Right forelimb (tissue), 1 donor: ENCODE measurements at regions not wholly inside any gene's neighbourhood (a gene's known extent, or its start where the extent isn't known, plus 50 kb on each side); places are given as distances from the start of the nearest gene placed in this dataset.

Experiments
- DNase-seq: peaks from one replicate; pipeline ENCODE4 v3.0.0-alpha.2; 2018

DNA sequence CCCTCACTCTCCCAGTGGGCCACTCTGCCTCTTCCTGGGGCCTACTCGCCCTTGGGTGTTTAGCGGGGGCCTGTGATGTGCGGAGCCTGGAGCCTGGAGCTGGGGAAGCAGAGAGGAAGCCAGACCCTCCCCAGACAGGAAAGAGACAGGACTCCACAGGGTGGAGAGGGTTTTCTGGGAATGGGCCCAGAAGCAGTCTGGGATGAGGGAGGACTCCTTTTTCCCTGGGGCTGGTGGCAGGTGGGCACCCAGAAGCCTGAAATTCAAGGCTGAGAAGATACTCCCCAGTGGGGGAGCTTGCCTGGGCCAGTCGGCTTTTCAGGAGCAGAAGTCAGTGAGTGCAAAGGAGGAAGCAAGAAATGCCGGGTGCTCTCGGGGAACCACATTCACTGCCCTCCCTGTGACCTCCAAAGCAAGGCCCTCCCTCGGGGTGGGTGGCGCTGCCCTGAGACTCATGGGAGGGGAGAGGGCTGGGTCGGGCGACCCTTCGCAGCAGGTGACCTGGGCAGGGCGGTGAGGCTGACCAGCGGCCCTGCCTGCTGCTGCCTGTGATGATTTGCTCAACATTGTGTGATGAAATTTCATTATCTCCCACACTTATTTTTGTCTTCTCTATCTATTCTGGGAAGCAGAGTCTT is 1377.4 kb downstream of the BRD1 start:
- DNase-seq, result no peak

DNA sequence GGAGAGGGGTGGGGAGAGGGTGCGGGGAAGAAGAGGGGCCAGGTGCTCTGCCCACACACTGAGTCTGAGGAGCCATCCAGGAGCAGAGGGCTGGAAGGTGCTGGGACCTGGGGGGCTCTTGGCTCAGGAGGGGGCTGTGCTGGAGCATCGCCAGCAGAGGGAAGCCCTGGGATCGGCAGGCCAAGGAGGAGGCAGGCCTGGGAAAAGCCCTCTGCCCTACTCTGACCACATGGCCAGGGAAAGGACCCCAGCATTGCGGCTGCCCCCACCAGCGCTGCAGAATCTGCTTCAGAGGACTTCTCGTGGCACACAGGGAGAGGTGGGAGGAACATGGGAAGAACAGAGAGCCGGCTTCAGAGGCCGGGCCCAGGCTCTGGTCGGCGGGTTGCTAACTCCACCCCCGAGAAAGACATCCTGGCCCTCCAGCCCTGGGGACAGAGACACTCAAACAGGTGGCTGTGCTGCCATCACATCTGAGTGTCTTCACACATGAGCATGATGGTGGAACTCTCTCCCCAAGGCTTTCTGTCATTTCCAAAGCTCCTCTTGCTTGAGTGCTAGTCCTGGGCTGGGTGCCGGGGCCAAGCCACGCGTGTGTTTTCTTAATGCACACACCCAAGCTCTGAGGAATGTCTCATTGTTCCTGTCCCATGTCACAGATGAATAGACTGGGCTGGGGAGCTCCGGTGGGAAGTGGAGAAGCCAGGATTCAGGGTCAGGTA is 1378.0 kb downstream of the BRD1 start:
- no peak for DNase-seq

DNA sequence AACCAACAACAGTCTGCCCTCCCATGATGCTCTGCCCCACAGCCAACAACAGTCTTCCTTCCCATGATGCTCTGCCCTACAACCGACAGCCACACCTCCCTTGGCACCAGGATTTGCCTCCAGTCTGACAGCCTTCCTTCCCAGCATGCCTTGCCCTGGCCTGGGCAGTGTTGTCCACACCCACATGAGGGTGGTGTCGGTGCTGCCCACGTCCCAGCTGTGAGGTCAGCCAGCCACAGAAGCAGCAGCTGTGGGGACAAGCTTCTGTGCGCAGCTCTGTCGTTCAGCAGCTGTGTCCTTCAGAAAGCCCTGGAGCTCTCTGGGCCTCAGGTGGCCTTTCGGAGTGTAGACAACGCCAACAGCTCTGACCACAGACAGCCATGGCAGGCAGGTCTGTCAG is 1378.9 kb downstream of the BRD1 start:
- DNase-seq, result no peak

DNA sequence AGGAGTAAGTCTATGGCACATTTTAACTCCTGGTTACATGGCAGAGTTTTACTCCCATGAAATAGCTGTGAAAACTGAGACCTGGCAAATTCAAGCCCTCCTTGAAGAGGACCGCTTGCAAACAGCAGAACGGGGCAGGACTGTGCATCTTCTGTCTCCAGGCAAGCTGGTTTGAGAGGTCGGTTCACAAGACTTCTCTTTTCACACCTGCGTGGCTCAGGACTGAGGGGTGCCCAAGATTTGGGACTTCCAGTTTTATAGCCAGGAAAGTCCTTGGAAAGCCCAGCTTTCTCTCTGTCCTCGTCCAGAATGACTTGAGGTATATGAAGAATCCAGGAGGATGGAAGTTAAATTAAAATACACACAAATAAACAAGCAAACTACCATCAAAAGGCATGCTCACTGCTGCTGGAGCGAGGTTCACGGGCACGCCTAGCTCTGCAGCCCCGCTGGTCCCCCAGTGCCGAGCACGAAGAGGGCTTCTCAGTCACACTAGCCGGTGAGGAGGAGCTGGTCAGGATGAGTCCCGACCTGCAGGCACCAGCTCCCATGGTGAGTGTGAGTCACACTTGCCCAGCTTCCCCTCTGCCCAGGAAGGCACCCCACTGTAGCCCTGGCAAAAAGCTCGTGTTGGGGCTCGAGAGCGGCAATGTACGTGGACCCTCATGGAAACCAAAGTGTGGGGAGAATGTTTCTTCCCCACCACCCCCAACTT is 1382.4 kb downstream of the BRD1 start:
- DNase-seq, result no peak

DNA sequence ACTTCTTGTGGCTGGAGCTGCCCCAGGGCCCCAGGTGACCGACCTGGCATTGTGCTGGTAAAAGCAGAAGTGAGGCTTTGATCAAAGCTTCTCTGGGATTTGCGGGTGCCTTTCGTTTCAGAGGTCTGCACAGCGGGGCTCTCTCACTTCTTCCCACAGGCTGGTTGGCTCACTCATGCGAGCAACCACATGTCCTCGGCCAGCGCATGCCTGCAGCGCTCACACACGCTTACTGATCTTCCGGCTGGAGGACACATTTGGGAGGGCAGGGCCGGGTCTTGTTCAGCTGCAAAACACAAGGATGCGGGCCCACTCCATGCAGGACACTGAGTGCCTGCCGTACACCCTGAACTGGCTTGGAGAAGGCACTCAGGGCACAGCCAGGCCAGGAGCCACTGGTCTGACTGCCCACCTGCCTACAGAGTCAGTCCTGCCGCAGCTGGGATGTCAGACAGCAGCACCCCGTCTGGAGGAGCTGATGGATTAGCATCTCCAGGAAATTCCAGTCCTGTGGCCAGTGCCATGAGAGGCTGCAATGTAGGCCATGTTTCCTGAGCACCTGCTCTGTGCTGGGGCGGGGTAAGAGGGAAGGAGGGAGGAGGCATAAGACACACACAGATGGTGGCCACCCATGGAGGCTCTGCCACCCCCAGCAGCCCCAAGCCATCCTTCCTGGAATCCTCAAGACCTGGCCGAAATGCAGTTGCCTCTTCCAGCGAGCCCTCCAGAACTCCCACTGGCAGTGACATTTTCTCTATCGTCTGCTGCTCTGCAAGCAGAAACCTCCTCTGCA is 1383.2 kb downstream of the BRD1 start:
- no peak for DNase-seq

DNA sequence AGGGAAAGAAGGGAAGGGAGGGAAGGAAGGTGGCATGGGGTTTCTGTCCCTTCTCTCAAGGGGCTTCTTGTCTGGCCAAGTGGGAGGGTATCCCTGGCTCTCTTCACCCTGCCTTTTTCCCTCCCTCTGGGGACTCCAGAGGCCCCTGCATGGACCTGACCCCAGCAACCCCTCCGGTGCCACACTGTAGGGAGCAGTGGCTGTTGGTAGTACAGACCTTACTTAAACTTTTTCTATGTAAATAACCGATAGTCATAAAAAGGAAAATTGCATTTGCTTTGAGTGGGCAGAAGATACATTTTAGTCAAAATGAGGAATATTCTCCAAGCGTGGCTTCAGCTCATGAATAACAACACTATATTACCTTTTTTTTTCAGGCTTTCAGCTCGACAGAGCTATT is 1384.0 kb downstream of the BRD1 start:
- DNase-seq, result no peak

DNA sequence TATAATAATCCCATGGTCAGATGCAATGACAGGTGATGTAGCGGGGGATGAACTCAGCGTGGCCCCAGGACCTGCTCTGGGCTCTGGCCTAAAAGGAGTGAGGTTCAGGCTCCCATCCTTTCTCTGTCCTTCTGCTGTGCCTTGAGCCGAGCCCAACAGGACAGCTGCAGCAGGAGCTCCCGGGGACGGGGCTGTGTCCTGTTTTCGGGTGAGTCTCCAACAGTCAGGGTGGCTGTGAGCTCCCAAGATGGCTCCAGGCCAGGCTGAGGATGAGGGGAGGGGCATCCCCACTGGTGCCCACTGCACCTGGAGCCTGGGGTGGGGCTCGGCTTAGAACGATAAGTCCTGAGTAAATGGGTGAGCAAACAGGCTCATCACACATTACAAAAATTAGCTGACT is 1385.0 kb downstream of the BRD1 start:
- no peak for DNase-seq

DNA sequence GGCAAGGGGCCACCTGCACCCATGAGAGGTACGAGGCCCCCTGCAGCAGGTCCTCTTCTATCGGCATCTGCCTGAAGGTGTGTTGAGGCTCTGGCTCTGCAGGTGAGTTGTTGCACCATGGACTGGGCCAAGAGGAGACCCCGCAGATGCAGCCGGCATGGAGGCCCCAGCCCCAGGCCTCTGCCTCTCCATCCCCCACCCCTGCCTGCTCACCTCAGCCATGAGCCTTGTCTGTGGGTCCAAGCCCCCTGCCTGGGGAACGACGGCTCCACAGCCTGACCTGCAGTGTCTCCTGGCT is 1386.2 kb downstream of the BRD1 start:
- no peak for DNase-seq

DNA sequence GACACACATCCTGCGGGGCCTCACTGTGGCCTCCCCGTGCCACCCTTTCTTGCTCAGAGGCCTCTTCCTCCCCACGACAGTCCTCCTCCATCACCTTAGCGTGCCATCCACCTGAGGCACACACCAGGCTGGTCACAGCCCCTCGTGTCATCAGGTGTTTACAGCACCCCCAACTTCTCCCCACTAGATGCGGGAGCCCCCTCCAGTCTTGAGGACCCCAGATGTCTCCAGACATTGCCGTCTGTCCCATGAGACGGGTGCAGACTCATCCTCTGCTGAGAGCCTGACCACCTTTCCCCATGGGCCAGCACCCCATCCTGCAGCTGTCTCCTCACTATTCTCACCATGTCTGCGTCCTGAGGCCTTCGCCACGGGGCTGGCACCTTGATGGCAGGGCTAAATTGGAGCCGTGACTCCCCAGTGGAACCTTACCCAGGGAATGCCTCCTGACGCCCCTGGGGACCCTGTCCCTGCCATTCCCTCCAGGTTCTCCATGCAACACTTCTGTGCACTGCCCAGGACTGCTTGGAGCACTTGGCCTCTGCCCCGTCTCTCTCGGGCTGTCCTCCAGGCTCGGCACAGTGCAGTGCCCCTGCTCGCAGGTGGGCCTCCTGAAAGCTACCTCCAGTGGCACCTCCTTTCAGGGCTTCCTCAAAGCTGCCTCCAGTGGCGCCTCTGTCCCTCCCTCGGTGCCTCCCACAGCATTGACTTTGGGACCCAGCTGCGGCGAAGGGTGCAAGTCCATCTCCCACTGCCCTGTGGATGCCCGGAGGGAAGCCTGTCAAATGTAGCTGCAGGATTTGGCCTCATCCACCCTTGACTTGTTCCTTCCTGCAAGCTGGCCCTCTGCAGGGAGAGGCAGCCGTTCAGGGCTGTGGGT is 1386.8 kb downstream of the BRD1 start:
- no peak for DNase-seq

DNA sequence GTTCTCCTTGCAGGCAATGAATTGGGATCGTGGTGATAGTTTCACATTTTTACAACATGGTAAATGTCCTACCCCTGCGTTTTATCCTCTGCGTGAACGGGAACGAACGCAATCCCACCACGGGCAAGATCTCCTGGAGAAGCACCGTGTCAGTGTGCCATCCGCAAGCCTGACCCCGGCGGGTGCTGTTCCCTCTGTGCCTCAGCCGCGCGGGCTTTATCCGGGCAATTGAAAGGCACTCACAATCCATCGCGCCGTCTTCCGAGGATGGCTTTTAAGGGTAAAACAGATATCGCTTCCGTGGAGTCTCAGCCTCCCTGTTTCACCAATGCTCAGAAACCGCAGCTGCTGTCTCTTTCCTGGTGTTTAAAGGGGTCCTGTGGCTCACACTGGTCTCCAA is 1387.5 kb downstream of the BRD1 start:
- DNase-seq, result no peak

DNA sequence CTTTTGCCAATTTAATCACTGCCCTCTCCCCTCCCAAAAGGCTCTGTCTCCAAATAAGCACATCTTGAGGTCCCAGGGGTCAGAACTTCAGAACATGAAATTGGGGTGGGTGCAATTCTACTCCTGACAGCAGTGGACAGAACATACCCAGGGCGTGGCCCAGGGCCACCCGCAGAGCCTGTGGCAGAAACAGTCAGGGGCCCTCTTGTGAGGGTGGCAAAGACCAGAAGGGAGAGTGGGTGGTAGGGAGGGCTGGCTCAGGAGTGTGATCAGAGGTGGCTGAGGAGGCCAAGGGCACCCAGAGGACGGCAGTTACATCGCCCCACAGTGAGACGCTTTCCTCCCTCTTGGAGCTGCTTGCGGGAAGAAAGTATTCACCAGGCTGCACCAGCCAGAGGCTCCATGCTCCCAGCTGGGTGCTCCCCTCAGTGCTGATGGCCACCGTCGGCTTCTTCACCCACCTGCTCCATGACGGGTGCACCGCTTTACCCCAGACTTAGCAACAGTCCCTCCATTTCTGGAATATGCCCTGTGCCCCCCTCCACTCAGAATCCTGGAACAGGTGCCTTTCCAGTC is 1388.0 kb downstream of the BRD1 start:
- no peak for DNase-seq

DNA sequence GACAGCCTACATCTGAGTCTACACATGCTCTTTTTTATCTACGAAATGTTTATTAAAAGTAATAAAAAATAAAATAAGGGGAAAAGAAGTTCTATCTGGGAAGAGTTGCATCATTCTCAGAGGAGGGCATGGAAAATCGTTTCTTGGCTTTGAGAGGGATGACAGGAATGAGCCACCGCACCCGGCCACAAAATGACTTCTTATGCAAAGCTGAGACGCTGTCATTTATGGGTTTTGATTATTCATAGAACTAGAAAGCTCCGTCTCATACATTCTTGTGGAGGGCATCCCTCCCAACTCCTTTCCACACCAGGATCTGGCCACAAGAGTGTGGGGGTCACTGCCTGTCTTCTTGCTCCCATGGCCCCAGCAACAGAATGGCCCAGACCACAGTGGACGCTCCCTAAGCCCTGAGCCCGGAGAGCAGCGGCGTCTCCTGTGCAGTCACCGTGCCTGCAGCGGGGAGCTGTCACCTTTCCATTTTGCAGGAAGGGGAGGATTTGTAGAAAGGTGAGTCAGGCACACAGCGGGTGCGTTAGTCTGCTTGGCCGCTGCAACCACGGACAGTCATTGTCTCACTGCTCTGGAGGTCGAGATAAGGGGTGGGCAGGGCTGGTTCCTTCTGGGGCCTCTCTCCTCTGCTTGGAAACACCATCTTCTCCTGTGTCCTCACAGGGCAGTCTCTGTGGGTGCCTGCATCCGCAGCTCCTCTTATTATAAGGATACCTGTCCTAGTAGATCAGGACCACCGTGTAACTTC is 1388.7 kb downstream of the BRD1 start:
- no peak for DNase-seq

DNA sequence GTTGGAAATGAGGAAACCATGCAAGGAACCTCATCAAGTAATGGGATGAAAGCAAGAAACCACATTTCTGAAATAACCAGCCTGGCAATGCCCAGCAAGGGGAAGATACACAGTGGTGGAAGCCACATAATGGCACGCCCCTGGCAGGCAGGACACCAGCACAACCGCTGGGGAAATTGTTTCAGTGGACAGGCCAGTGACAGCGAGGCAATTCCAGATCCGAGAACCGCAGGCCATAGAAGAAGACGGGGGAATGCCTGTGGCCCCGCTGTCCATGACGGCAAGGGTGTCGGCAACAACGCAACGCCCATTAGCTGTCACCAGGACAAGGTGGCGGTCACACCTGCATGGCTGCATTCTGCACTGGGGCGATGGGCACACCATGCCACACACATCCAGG is 1389.6 kb downstream of the BRD1 start:
- no peak for DNase-seq

DNA sequence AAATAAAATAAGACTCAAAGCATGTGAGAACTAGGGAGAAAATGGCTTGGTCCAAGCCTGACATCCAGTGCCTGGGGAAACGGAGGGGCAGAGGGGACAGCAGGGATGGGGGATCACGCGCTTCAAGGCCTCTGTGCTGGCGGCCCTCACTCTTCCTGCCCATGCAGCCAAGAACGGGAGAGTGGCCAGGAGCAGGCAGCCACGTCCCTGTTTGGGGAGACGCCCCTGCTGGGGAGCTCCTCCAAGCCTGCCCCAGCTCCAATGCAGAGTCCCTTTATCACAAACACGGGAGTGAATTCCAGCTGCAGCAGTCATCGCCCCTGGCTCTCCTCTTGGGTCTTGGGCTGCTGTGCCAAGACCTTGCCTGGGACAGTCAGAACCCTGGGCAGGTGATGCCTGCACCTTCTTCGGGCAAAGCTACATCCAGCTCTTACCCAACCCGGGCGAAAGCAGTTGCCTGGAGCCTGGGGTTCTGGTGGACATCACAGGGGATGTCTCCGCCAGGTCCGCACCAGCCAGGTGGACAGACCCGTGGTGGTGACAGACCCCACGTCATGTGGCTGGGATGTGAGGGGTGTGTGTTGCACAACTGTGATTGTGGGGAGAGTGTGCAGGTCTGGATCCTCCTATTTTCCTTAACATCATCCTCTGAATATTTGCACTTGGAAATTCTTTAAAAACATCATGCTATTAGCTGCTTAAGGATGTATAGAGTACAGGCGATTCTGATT is 1391.3 kb downstream of the BRD1 start:
- DNase-seq, result no peak

DNA sequence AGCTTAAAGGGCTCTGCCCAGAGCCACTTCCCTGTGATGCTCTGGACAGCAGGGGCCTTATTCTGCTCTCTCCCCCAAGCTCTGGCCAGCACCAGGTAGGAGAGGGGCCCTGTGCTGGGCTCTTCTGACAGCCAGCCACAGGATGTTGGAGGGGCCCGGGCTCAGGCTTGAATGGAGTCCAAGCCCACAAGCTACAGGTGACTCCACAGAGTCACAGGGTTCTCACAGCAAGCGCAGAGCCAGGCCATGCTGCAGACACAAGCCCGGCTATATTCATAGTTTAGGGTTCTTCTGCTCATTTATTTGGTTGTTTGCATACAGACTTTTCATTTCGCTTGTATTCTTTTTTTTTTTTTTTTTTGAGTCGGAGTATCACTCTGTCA is 1392.8 kb downstream of the BRD1 start:
- no peak for DNase-seq

DNA sequence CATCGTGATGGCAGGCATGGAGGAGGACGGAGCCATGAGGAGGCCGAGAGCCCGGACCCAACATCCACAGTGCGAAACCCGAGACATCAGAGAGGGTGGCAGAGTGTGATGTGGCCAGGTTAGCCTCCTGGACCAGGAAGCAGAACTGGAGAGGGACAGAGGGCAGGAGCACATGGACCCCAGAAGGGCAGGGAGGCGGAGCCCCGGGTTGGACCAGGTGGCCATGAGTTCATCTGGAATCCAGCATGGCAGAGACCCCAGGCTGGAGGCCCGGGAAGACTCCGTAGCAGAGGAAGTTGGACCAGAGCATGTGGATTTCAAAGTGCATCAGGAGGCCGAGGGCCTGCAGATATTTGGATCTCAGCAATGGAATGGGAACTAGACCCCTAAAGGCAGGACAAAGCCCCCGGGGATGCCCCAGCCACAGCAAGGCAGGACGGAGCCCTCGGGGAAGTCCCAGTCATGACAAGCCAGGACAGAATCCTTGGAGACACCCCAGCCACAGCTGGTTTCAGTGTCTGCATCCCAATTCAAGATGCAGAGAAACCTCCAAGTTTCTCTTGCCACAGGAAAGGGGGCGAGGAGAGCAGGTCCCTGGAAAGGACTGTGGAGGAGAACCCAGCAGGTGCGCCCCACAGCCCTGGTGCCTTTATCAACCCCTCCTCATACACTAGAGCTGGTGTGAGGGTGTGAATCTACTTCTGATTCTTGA is 1393.4 kb downstream of the BRD1 start:
- DNase-seq, result no peak

DNA sequence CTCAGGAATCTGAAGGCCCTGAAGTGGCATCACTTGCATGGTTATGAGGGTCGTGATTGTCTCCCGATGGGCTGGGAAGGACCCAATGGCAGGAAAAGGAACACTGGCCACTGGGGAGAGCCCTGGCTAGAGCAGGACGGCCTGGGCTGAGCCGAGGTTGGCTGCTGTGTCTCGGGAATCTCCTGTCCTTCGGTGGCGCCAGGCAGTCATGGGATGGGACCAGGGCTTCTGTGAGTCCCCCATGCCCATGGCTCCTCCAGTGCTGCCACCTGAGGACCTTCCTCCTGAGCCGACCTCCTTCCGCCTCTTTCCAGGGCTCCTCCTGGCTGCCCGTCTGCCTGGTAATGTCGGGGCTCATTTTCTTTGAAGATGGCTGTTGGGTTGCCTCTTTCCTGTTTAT is 1394.0 kb downstream of the BRD1 start:
- no peak for DNase-seq

DNA sequence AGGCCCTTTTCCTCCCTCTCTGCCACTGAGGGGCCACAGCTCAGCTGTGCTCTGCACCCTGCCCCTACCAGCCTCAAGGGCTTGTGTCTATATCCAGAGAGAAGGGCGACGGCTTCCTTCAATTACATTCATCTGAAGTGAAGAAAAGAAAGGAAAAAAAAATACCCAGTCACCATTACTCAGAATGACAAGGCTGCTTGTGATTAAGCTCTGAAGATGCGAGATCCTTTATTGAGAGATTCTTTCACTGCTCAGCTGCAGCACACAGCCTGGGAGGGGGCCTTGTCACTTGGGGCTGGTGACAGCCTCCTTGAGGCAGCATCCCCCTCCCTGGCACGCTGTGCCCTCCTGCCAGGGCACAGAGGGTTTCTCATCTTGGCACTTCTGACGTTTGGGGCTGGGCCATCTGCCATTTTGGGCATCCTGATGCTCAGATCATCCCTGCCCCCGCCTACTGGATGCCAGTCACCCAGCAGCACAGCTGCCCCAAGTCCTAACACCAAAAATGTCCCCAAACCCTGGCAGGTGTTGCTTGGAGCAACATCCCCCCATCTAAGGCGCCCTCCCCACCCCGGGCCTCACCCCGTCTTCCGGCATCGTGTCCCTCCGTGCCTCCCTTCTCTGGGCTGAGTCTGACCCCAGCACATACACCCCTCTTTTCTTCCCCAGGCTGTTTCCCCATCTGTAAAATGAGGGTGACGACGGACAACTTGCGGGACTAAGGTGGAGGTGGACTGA is 1394.7 kb downstream of the BRD1 start:
- no peak for DNase-seq

DNA sequence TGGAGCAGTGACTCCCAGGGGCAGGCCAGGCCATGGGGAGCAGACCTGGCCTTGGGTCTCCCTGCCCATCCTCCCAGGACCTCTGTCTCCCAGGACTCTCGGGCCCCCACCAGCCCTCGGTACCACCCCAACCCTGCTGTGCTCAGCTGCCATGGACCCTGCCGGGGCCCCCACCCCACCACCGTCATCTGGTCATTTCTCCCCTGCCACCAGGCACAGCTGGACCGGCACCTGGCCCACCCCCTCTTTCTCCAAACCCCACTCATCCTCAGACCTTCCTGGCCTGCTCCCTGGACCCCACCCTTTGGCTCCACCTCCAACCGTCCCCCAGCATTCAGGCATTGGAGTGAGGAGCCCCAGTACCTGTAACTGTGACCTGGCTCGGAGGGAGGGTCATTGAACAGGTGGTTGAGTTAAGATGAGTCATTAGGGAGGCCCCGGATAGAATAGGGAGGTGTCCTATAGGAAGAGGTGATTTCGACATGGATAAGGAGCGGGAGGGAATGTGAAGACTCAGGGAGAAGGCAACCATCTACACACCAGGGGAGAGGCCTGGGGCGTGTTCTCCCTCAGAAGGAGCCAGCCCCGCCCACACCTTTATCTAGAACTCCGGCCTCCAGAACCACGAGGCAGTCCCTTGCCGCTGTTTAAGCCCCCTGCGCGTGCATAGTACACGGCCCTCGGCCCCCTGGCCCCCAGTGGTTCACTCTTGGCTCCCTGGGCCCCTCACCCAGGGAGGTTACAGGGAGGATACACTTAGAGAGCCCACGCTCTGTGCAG is 1395.9 kb downstream of the BRD1 start:
- DNase-seq, result no peak
